ENCODE measurements at regions not wholly inside any gene's neighbourhood (a gene's known extent, or its start where the extent isn't known, plus 50 kb on each side); places are given as distances from the start of the nearest gene placed in this dataset.

DNA sequence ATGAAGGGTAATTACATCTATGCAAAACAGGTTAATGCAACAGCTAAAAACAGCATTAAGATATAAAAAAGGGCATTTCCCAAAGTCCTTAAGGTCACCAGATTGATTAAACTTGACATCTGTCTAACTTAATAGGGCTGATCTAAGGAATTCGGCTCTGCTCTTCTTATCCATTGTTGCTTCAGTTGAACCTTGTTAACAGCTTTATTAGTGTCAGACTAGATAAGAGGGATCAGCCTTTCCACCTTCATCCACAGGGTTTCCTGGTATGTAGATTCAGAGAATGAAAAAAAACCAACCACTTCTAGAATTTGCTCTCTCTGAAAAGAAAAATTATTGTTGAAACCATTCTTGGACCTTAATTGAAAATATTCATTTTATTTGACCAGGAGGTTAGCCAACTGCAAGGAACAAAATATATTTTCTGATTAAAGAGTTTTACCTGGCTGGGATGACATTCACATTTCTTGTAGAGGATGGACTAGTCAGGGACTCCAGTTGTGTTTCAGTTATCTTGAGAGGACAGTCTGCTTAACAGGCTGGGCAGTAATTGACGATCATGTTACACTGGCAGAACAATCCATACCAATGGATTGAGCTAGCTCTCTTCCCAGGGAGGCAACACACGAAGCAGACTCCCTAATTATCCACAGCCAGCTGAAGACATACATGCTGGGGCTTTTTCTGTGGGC is 357.4 kb upstream of the ACVR2A start:
- TF ChIP-seq, protein P1, sequence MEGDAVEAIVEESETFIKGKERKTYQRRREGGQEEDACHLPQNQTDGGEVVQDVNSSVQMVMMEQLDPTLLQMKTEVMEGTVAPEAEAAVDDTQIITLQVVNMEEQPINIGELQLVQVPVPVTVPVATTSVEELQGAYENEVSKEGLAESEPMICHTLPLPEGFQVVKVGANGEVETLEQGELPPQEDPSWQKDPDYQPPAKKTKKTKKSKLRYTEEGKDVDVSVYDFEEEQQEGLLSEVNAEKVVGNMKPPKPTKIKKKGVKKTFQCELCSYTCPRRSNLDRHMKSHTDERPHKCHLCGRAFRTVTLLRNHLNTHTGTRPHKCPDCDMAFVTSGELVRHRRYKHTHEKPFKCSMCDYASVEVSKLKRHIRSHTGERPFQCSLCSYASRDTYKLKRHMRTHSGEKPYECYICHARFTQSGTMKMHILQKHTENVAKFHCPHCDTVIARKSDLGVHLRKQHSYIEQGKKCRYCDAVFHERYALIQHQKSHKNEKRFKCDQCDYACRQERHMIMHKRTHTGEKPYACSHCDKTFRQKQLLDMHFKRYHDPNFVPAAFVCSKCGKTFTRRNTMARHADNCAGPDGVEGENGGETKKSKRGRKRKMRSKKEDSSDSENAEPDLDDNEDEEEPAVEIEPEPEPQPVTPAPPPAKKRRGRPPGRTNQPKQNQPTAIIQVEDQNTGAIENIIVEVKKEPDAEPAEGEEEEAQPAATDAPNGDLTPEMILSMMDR (IDR thresholded peaks at IDR 0.05): no peak
- TF ChIP-seq POLR2A (IDR thresholded peaks at IDR 0.05) (no peak), POLR2AphosphoS5 (IDR thresholded peaks at IDR 0.05) (no peak), EP300 (IDR thresholded peaks at IDR 0.05) (no peak)

All from sigmoid colon (tissue), 4 donors.